Neuronal stem cell (in vitro differentiated cells): ENCODE measurements at regions not wholly inside any gene's neighbourhood (a gene's known extent, or its start where the extent isn't known, plus 50 kb on each side); places are given as distances from the start of the nearest gene placed in this dataset.

Experiments
- DNase-seq: peaks from one replicate; pipeline ENCODE4 v3.0.0-alpha.2; 2013; ENCODE audit warnings: low spot score
- H2AFZ ChIP-seq: one replicate; pipeline ENCODE4 v1.6.1; 2013; ENCODE audit warnings: mild to moderate bottlenecking, low read length, inconsistent platforms
- H2AK5ac ChIP-seq: 2 replicates; pipeline ENCODE4 v1.6.1; 2013; ENCODE audit warnings: low read depth, mild to moderate bottlenecking, inconsistent platforms, low read length, moderate library complexity, mixed read lengths
- H2BK120ac ChIP-seq: 2 replicates; pipeline ENCODE4 v1.6.1; 2013; ENCODE audit warnings: low read depth, mild to moderate bottlenecking, inconsistent platforms, low read length, moderate library complexity, mixed read lengths
- H2BK12ac ChIP-seq: one replicate; pipeline ENCODE4 v1.6.1; 2013; ENCODE audit warnings: low read length, inconsistent platforms
- H2BK15ac ChIP-seq: 2 replicates; pipeline ENCODE4 v1.6.1; 2013; ENCODE audit warnings: mild to moderate bottlenecking, low read length, inconsistent platforms, mixed read lengths
- H2BK5ac ChIP-seq: one replicate; pipeline ENCODE4 v1.6.1; 2013; ENCODE audit warnings: inconsistent platforms, mild to moderate bottlenecking, low read length, moderate library complexity
- H3K14ac ChIP-seq: one replicate; pipeline ENCODE4 v1.6.1; 2013; ENCODE audit warnings: low read length, inconsistent platforms
- H3K18ac ChIP-seq: 2 replicates; pipeline ENCODE4 v1.6.1; 2013; ENCODE audit warnings: low read length, inconsistent platforms
- H3K23ac ChIP-seq: 2 replicates; pipeline ENCODE4 v1.6.1; 2013; ENCODE audit warnings: low read depth, mild to moderate bottlenecking, mixed read lengths, low read length, inconsistent platforms; ENCODE audit not compliant: poor library complexity
- H3K27ac ChIP-seq: replicated peaks from 3 replicates; pipeline ENCODE4 v1.5.1; 2013; ENCODE audit warnings: low read length, inconsistent platforms
- H3K27me3 ChIP-seq, 3 experiments: 2 replicates each; pipeline ENCODE4 v1.6.1; 2013; ENCODE audit warnings: low read length in 3 of 3, mild to moderate bottlenecking in 2 of 3, inconsistent platforms in 1 of 3, low read depth in 1 of 3, mixed read lengths in 1 of 3, moderate library complexity in 1 of 3; ENCODE audit not compliant: control insufficient read depth in 3 of 3, insufficient read depth in 3 of 3
- H3K36me3 ChIP-seq, 2 donors: replicated peaks in 1 of 2; 2 replicates each; pipeline ENCODE4 v1.6.1; 2013; ENCODE audit warnings: low read length in 2 of 2; ENCODE audit not compliant: control insufficient read depth in 2 of 2, insufficient read depth in 2 of 2
- H3K4ac ChIP-seq: 2 replicates; pipeline ENCODE4 v1.6.1; 2013; ENCODE audit warnings: inconsistent platforms, mild to moderate bottlenecking, low read length, moderate library complexity
- H3K4me1 ChIP-seq, 2 donors: 1 replicate in 1 of 2; 2 replicates in 1 of 2; pipeline ENCODE4 v1.6.1; 2013; ENCODE audit warnings: low read length in 2 of 2, low read depth in 1 of 2; ENCODE audit not compliant: control insufficient read depth in 2 of 2, insufficient read depth in 1 of 2
- H3K4me2 ChIP-seq: one replicate; pipeline ENCODE4 v1.6.1; 2013; ENCODE audit warnings: mild to moderate bottlenecking, low read length, inconsistent platforms; ENCODE audit not compliant: insufficient read depth, poor library complexity, severe bottlenecking
- H3K4me3 ChIP-seq, 2 donors: 2 replicates each; pipeline ENCODE4 v1.5.1; 2013; ENCODE audit warnings: low read length in 2 of 2, mild to moderate bottlenecking in 2 of 2, inconsistent platforms in 1 of 2, moderate library complexity in 1 of 2
- H3K79me1 ChIP-seq: one replicate; pipeline ENCODE4 v1.6.1; 2013; ENCODE audit warnings: low read depth, mild to moderate bottlenecking, inconsistent platforms, low read length, moderate library complexity
- H3K9ac ChIP-seq: one replicate; pipeline ENCODE4 v1.6.1; 2013; ENCODE audit warnings: mild to moderate bottlenecking, low read depth, low read length, inconsistent platforms; ENCODE audit not compliant: poor library complexity
- H3K9me3 ChIP-seq, 2 donors: replicated peaks in 1 of 2; 2 replicates each; pipeline versions ENCODE3 to v1.6.1; 2013; ENCODE audit warnings: low read length in 2 of 2, mild to moderate bottlenecking in 2 of 2, inconsistent platforms in 1 of 2, low read depth in 1 of 2, mixed read lengths in 1 of 2, moderate library complexity in 1 of 2; ENCODE audit not compliant: control insufficient read depth in 2 of 2, insufficient read depth in 1 of 2
- H4K8ac ChIP-seq: one replicate; pipeline ENCODE4 v1.6.1; 2013; ENCODE audit warnings: low read depth, mild to moderate bottlenecking, inconsistent platforms, low read length, moderate library complexity
- H4K91ac ChIP-seq: one replicate; pipeline ENCODE4 v1.6.1; 2013; ENCODE audit warnings: low read length, low read depth, mild to moderate bottlenecking, inconsistent platforms; ENCODE audit not compliant: poor library complexity
- WGBS, 2 donors: extraction: QIAGEN DNeasy Blood & Tissue Kit; methylation state at CpG; one replicate each; pipeline ENCODE4 v1.1.7; 2013; ENCODE audit warnings: missing lambda C conversion rate in 2 of 2, mixed read lengths in 1 of 2; ENCODE audit not compliant: insufficient read length in 2 of 2, insufficient replicate concordance in 1 of 2; ENCODE audit errors: extremely low coverage in 2 of 2; 5-methylcytosine and 5-hydroxymethylcytosine counted together

GRCh38 chr11:10930972-10931760, 73.3 kb upstream of the ZBED5 start:
- H2BK5ac ChIP-seq = peak overlapping the region; percentile 83

GRCh38 chr11:10930224-10930971, 72.5 kb upstream of the ZBED5 start:
- Histone ChIP-seq H3K27me3 (peaks cover 0 to 17% (median 5%) of the 10 kb centered on the region in 3 experiments), H3K9ac (peak overlapping the region; percentile 93), H3K36me3 (no peaks in the 10 kb centered on the region), H2BK120ac (no peak overlapping the region), H2BK5ac (peak overlapping the region; percentile 83), H2BK12ac (no peak overlapping the region), H3K4me1 (peaks cover 8 to 13% of the 10 kb centered on the region in 2 donors), H3K9me3 (peaks cover 0 to 2% of the 10 kb centered on the region in 2 donors), H3K79me1 (no peaks in the 10 kb centered on the region), H2AFZ (peak overlapping the region; percentile 97), H3K4me2 (peak overlapping the region; percentile 91), H3K14ac (peak overlapping the region; percentile 72), H3K23ac (no peak overlapping the region), H4K91ac (no peak overlapping the region), H3K4ac (peak overlapping the region; percentile 77), H3K4me3 (peak overlapping the region; percentile 63 to 84), H3K27ac (peak overlapping the region; percentile 94), H4K8ac (no peak overlapping the region), H2AK5ac (peak overlapping the region; percentile 5), H3K18ac (peak overlapping the region; percentile 99), H2BK15ac (peak overlapping the region; percentile 77)
- no CpG with 5 or more reads among the region's 35 CpGs for WGBS, 2 donors
- DNase-seq = no peak

More at GRCh38 chr11:10930972-10931760, 73.3 kb upstream of the ZBED5 start:
- peak; percentile 67 for DNase-seq
- Histone ChIP-seq H3K36me3 (no peaks in the 10 kb centered on the region), H2BK15ac (peak overlapping the region; percentile 78), H4K8ac (no peak overlapping the region), H2AK5ac (peak overlapping the region; percentile 5), H2BK120ac (peak overlapping the region; percentile 43), H3K14ac (peak overlapping the region; percentile 72), H2BK12ac (no peak overlapping the region), H3K4me3 (peak overlapping the region; percentile 63 to 84), H3K9ac (peak overlapping the region; percentile 93), H3K27me3 (peaks cover 0 to 17% (median 5%) of the 10 kb centered on the region in 3 experiments), H3K27ac (peak overlapping the region; percentile 94), H2AFZ (peak overlapping the region; percentile 97), H3K23ac (no peak overlapping the region), H4K91ac (no peak overlapping the region), H3K79me1 (no peaks in the 10 kb centered on the region), H3K18ac (peak overlapping the region; percentile 99), H3K4me2 (peak overlapping the region; percentile 91), H3K4ac (peak overlapping the region; percentile 77), H3K4me1 (peaks cover 5 to 13% of the 10 kb centered on the region in 2 donors), H3K9me3 (peaks cover 0 to 2% of the 10 kb centered on the region in 2 donors)
- no CpG with 5 or more reads among the region's 69 CpGs for WGBS, 2 donors

- Histone ChIP-seq H3K9ac (no peak overlapping the region), H3K27me3 (peaks cover 0 to 13% (median 5%) of the 10 kb centered on the region in 3 experiments), H2AFZ (peak overlapping the region; percentile 15), H3K4me3 (no peak overlapping the region), H2BK120ac (no peak overlapping the region), H3K9me3 (peaks cover 0 to 2% of the 10 kb centered on the region in 2 donors), H3K23ac (no peak overlapping the region), H3K4ac (no peak overlapping the region), H2BK12ac (no peak overlapping the region), H4K8ac (no peak overlapping the region), H3K18ac (no peak overlapping the region), H3K36me3 (no peaks in the 10 kb centered on the region), H4K91ac (no peak overlapping the region), H3K4me1 (peaks cover 8 to 10% of the 10 kb centered on the region in 2 donors), H3K14ac (no peak overlapping the region), H2BK15ac (no peak overlapping the region), H2AK5ac (no peak overlapping the region), H2BK5ac (no peak overlapping the region), H3K27ac (no peak overlapping the region), H3K4me2 (no peak overlapping the region), H3K79me1 (no peaks in the 10 kb centered on the region)
- no CpG with 5 or more reads among the region's 1 CpG for WGBS, 2 donors
- no peak for DNase-seq
These were observed 69.7 kb upstream of the ZBED5 start for GRCh38 chr11:10927538-10927937.

- Histone ChIP-seq H3K79me1 (no peaks in the 10 kb centered on the region), H3K27ac (no peak overlapping the region), H3K14ac (no peak overlapping the region), H2AFZ (no peak overlapping the region), H2AK5ac (no peak overlapping the region), H3K4me2 (no peak overlapping the region), H3K27me3 (peaks cover 0 to 13% (median 5%) of the 10 kb centered on the region in 3 experiments), H2BK120ac (no peak overlapping the region), H3K9me3 (peaks cover 0 to 2% of the 10 kb centered on the region in 2 donors), H2BK5ac (no peak overlapping the region), H3K4me1 (peaks cover 6 to 8% of the 10 kb centered on the region in 2 donors), H3K36me3 (no peaks in the 10 kb centered on the region), H4K91ac (no peak overlapping the region), H3K18ac (no peak overlapping the region), H2BK15ac (no peak overlapping the region), H3K4me3 (no peak overlapping the region), H4K8ac (no peak overlapping the region), H2BK12ac (no peak overlapping the region), H3K4ac (no peak overlapping the region), H3K9ac (no peak overlapping the region), H3K23ac (no peak overlapping the region)
- no peak for DNase-seq
These were observed 69.0 kb upstream of the ZBED5 start for GRCh38 chr11:10926801-10927211.
